A673 (cell line): ENCODE measurements at regions not wholly inside any gene's neighbourhood (a gene's known extent, or its start where the extent isn't known, plus 50 kb on each side); places are given as distances from the start of the nearest gene placed in this dataset.

ENCODE experiments used
- BruUV-seq: library from RNA; stranded (reverse); fragments of 400-500 nt; replicated peaks from 2 replicates; lab custom pipeline; 2021; lab: Mats Ljungman, UMichigan
- CTCF ChIA-PET: fragments of 300-600 bp; sonication (Branson Sonifier 250); formaldehyde crosslinking; loops from one replicate; lab custom pipeline; 2022; ENCODE audit warnings: antibody characterized with exemption; lab: Charles Lee
- POLR2A ChIA-PET: fragments of 300-600 bp; sonication (Branson Sonifier 250); formaldehyde crosslinking; loops from one replicate; lab custom pipeline; 2022; ENCODE audit warnings: antibody characterized with exemption; ENCODE audit not compliant: low non-redundant PET; lab: Charles Lee
- DNase-seq: peaks from one replicate; pipeline ENCODE4 v3.0.0-alpha.2; 2015; ENCODE audit warnings: low spot score
- H3K27ac ChIP-seq: fragments of 200-600 bp; sonication (generic); 2 replicates; pipeline ENCODE4 v1.5.1; 2016; ENCODE audit warnings: mixed run types, low read depth, mild to moderate bottlenecking, mixed read lengths, antibody characterized with exemption, low read length; ENCODE audit not compliant: poor library complexity, severe bottlenecking
- H3K27me3 ChIP-seq: fragments of 200-600 bp; sonication (generic); replicated peaks from 2 replicates; pipeline ENCODE4 v1.6.1; 2017; ENCODE audit warnings: mixed run types, low read depth, mild to moderate bottlenecking, mixed read lengths, antibody characterized with exemption, low read length; ENCODE audit not compliant: insufficient read depth, poor library complexity
- H3K36me3 ChIP-seq: fragments of 200-600 bp; sonication (generic); 2 replicates; pipeline ENCODE4 v1.6.1; 2016; ENCODE audit warnings: mixed run types, mild to moderate bottlenecking, mixed read lengths, antibody characterized with exemption, low read length; ENCODE audit not compliant: insufficient read depth, poor library complexity, severe bottlenecking
- H3K4me1 ChIP-seq: fragments of 200-600 bp; sonication (generic); 2 replicates; pipeline ENCODE4 v1.6.1; 2017; ENCODE audit warnings: mixed run types, mild to moderate bottlenecking, mixed read lengths, antibody characterized with exemption, low read length; ENCODE audit not compliant: insufficient read depth, poor library complexity, severe bottlenecking
- H3K4me3 ChIP-seq: fragments of 200-600 bp; sonication (generic); 2 replicates; pipeline ENCODE4 v1.5.1; 2016; ENCODE audit warnings: low read depth, mixed run types, mild to moderate bottlenecking, mixed read lengths, low read length; ENCODE audit not compliant: poor library complexity, severe bottlenecking
- H3K9me3 ChIP-seq: fragments of 200-600 bp; sonication (generic); 2 replicates; pipeline ENCODE4 v1.6.1; 2016; ENCODE audit warnings: mixed run types, low read depth, mild to moderate bottlenecking, mixed read lengths, antibody characterized with exemption, low read length; ENCODE audit not compliant: poor library complexity, severe bottlenecking
- CTCF ChIP-seq: fragments of 300-800, 200-600 bp; sonication (generic); conservative IDR thresholded peaks from 2 replicates; pipeline ENCODE4 v1.5.1; 2017; ENCODE audit warnings: low read depth, mild to moderate bottlenecking, antibody characterized with exemption, low read length, moderate library complexity, mixed read lengths
- EZH2 ChIP-seq: fragments of 200-600 bp; sonication (generic); IDR thresholded peaks from 2 replicates; pipeline ENCODE4 v1.6.1; 2017; ENCODE audit warnings: borderline replicate concordance, low read depth, mild to moderate bottlenecking, mixed read lengths, antibody characterized with exemption, low read length; ENCODE audit not compliant: poor library complexity, severe bottlenecking
- intact Hi-C: fragments of 100-400 bp; cut with micrococcal nuclease; formaldehyde crosslinking; loops from one replicate; pipeline ENCODE4 v1.10.0; 2022; ENCODE audit not compliant: unreplicated experiment

DNA sequence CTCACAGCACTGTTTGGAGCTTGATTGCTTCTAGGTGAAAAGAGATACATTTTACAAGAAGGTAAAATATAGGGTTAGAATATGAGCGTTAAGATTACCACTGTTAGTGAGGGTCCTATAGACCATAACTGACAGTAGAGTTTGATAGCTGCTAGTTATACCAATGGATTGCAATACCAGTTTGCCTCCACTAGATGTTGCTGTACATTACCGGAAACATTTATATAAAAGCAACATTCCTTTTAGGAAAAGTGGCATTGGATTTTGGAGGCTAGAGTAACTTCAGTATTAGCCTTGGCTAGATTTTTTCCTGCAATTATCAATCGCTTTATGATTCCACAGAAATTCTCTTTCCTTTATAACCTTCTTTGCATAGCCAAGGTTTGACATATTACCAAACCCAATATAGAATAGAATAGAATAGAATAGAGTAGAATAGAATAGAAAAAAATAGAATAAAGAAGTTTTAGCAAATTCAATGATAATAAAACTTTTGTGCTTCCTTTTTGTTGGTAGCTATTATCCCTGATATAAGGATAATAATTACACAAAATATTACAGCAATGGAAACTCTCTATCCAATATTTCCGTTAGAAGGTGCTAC is 1093.6 kb upstream of the ALCAM start:
- Histone ChIP-seq H3K4me3 (no peak overlapping the region), H3K9me3 (peaks cover 24% of the 10 kb centered on the region), H3K4me1 (no peaks in the 10 kb centered on the region), H3K27me3 (no peaks in the 10 kb centered on the region), H3K27ac (no peak overlapping the region), H3K36me3 (no peaks in the 10 kb centered on the region)
- DNase-seq, result peak; percentile 57
- no TSS peak for BruUV-seq
- ChIA-PET CTCF (no interaction called here), POLR2A (no interaction called here)
- intact Hi-C loops, result loop anchor here (5.0 kb wide), 2 partner anchors 1094 to 1244 kb away; partner anchors contain the start of gene ALCAM
- TF ChIP-seq CTCF, result peak; percentile 81
- no peak for TF ChIP-seq EZH2

DNA sequence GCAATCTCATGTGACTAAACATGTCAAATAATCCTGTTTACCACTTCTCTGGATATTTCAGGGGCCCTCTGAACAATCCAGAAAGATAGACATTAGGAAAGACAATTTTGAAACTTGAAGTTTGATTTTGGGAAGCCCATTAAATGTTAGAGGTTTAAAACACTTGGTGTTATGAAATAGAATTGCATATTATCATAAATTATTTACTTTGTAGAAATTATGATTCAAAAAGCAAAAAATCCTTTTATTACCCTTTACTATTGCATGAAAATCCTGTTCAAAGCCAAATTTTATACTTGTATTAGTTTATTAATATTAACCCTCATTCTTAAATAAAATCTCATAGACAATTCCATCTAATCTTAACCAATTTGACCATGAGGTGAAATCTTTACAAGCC is 1091.5 kb upstream of the ALCAM start:
- ChIA-PET CTCF (no interaction called here), POLR2A (no interaction called here)
- DNase-seq, result no peak
- Histone ChIP-seq H3K4me1 (no peaks in the 10 kb centered on the region), H3K27me3 (no peaks in the 10 kb centered on the region), H3K27ac (no peak overlapping the region), H3K36me3 (no peaks in the 10 kb centered on the region), H3K4me3 (no peak overlapping the region), H3K9me3 (peaks cover 24% of the 10 kb centered on the region)
- no TSS peak for BruUV-seq
- TF ChIP-seq CTCF, result no peak
- no peak for TF ChIP-seq EZH2
- intact Hi-C loops, result no loop called here

DNA sequence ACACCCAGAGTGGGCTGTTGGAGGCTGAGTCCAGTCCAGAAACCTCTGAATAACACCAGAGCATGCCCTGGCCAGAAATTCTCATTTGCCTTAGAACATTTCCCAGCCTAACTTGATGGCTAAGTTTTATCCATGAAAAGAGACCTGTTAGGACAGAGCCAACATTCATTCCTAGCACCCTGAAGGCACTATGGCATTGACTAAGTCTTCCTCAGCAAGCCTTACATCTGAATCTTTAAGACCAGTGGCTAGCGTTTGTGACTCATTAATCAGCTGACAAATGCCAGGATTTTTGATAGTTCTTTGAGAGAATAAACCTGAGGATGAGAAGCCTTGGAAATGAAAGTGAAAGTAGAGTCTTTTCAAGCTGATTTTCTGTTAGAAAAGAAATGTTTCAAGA is 1087.1 kb upstream of the ALCAM start:
- ChIA-PET CTCF (no interaction called here), POLR2A (no interaction called here)
- intact Hi-C loops, result no loop called here
- no TSS peak for BruUV-seq
- no peak overlapping the region for H3K4me3 ChIP-seq
- H3K27me3 ChIP-seq, result no peaks in the 10 kb centered on the region
- no peak overlapping the region for H3K27ac ChIP-seq
- no peaks in the 10 kb centered on the region for H3K4me1 ChIP-seq
- no peaks in the 10 kb centered on the region for H3K36me3 ChIP-seq
- no peak for TF ChIP-seq EZH2
- no peak for TF ChIP-seq CTCF
- peak; percentile 10 for DNase-seq
- H3K9me3 ChIP-seq, result peaks cover 25% of the 10 kb centered on the region
